ENCODE measurements at regions not wholly inside any gene's neighbourhood (a gene's known extent, or its start where the extent isn't known, plus 50 kb on each side); places are given as distances from the start of the nearest gene placed in this dataset.

- no TSS peak for BruUV-seq (replicated peaks)
- Histone ChIP-seq H3K14ac (replicated peaks; ENCODE audit: low read depth, low read length) (no peak overlapping the region), H4K20me1 (ENCODE audit: insufficient read depth, low read length) (no peaks in the 10 kb centered on the region), H3K4me3 (ENCODE audit: insufficient read depth, low read depth, low read length) (no peak overlapping the region), H3K4ac (ENCODE audit: low read depth, low read length) (no peak overlapping the region), H2BK5ac (ENCODE audit: low read depth, low read length, poor library complexity, severe bottlenecking) (no peak overlapping the region), H3K18ac (ENCODE audit: low read depth, low read length) (no peak overlapping the region), H3K9ac (ENCODE audit: low read depth, low read length) (no peak overlapping the region), H3K4me2 (ENCODE audit: low read depth, low read length) (no peak overlapping the region), H2AK5ac (ENCODE audit: low read depth, low read length) (no peak overlapping the region), H3K79me1 (ENCODE audit: low read depth in 1 of 2, low read length in 2 of 2) (no peaks in the 10 kb centered on the region), H3K27ac (ENCODE audit: insufficient read depth, low read length) (no peak overlapping the region), H2BK120ac (ENCODE audit: low read depth, low read length) (no peak overlapping the region), H3K36me3 (ENCODE audit: control insufficient read depth, insufficient read depth, low read length) (no peaks in the 10 kb centered on the region), H3K4me1 (ENCODE audit: control insufficient read depth, insufficient read depth, low read length) (no peaks in the 10 kb centered on the region), H2AK9ac (replicated peaks; ENCODE audit: low read depth, low read length, poor library complexity) (no peak overlapping the region), H2AFZ (replicated peaks; ENCODE audit: low read length, poor library complexity) (no peak overlapping the region), H4K8ac (ENCODE audit: low read depth in 2 of 2, low read length in 2 of 2) (no peak overlapping the region), H4K5ac (ENCODE audit: low read depth, low read length) (no peak overlapping the region), H3K56ac (ENCODE audit: extremely low read depth, insufficient read depth, low read length) (no peak overlapping the region), H3K9me3 (ENCODE audit: control insufficient read depth, insufficient read depth, low read length) (no peaks in the 10 kb centered on the region), H3K9me1 (ENCODE audit: insufficient read depth, low read length) (no peaks in the 10 kb centered on the region), H2BK15ac (ENCODE audit: low read depth, low read length) (no peak overlapping the region), H3K27me3 (ENCODE audit: control insufficient read depth, insufficient read depth, low read length) (peaks cover 18% of the 10 kb centered on the region), H4K91ac (ENCODE audit: insufficient read depth, low read depth, low read length) (no peak overlapping the region), H3K23ac (ENCODE audit: low read depth, low read length) (no peak overlapping the region), H2BK20ac (ENCODE audit: low read depth, low read length) (no peak overlapping the region)
- peak; percentile 53 for DNase-seq
- dilution Hi-C loops (cut with HindIII; ENCODE audit: low sequenced_read_pairs, unreplicated experiment) (no loop called here), in situ Hi-C loops (cut with MboI; ENCODE audit: low sequenced_read_pairs) (no loop called here), intact Hi-C loops (cut with micrococcal nuclease) (no loop called here)
- peak; percentile 42; the same call in 1 of the 2 replicates for ATAC-seq (ENCODE audit: low read depth)
- no CpG with 5 or more reads among the region's 1 CpG for whole genome bisulfite sequencing, 2 experiments (ENCODE audit: extremely low coverage in 2 of 2, insufficient read length in 1 of 2)
- ChIA-PET POLR2A (ENCODE audit: unreplicated experiment) (no interaction called here), CTCF (interaction anchor here (0.6 to 1.2 kb wide), 3 partner anchors 18 to 292 kb away, joined by 3 to 4 read pairs (median 3); no protein-coding TSS in a partner anchor)
- peak; percentile 37 for TF ChIP-seq RAD21 (IDR thresholded peaks at IDR 0.05; ENCODE audit: low read length)
- no peak for TF ChIP-seq USF2 (IDR thresholded peaks at IDR 0.05; ENCODE audit: low read depth, low read length)
Observed at GRCh38 chr5:37900692-37901091, 60.9 kb upstream of the GDNF start.
